Stimulated activated CD8-positive, alpha-beta memory T cell treated with anti-CD3 and anti-CD28 coated beads, Interleukin-15, amount 100 ng/mL, for 48 hours (primary cell): ENCODE measurements at regions not wholly inside any gene's neighbourhood (a gene's known extent, or its start where the extent isn't known, plus 50 kb on each side); places are given as distances from the start of the nearest gene placed in this dataset.
"Not testable (repeated sequence)": the region's sequence is repeated elsewhere in the genome, so short reads cannot be mapped to it uniquely, and the experiment has no call there.

ENCODE experiments used
- DNase-seq, 2 donors: peaks; one replicate each; pipeline ENCODE4 v3.0.0-alpha.2; 2020; ENCODE audit warnings: low read depth in 2 of 2

DNA sequence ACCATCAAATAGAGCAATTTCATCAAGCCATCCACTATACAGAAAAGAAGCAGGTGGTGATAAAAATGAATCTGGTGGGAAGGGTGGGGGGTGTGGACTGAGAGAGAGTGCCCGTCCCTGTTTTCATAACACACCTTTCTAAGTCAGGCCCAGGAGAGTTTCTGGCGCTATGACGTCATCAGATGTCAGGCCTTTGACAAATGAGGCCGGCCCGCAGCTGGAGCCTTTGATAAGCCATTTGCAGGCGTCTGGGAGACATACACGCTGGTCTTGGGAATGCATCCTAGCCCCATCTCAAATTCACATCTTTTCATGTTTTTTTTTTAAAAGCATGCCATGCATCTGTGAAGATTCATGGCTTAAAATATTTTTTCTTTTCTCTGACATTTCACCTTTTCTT is 404.5 kb downstream of the BCOR start:
- no peak for DNase-seq

DNA sequence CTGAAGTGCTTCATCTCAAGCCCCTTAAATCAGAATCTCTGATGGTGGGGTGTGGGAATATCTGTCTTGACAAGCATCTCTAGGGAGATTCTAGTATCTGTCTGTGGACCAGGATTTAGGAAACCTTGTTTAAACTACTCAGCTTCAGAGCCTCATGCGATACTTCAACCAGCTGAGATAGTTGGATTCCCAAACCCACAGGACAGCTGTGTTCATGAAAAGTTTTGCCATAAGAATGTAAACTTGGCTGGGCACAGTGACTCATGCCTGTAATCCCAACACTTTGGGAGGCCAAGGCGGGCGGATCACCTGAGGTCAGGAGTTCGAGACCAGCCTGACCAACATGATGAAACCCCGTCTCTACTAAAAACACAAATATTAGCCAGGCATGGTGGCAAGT is 395.1 kb downstream of the BCOR start:
- not testable (repeated sequence) for DNase-seq

DNA sequence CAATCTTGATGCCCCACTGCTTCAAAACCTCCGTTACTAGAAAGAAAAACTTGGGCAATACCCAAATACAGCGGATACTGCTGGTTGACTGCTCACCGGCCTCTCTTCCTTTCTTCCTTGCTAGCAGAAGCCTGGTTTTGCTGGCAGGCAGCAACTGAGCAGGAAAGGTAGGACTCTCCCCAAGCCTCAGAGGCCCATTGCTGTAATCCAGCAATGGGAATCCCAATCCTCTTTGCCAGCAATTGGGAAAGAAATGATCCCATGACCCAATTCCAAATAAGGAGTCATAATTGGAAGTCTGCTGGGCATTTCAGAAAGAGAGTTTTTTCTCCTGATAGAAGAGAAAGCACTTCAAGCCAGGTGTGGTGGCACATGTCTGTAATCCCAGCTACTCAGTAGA is 394.5 kb downstream of the BCOR start:
- DNase-seq, result no peak

DNA sequence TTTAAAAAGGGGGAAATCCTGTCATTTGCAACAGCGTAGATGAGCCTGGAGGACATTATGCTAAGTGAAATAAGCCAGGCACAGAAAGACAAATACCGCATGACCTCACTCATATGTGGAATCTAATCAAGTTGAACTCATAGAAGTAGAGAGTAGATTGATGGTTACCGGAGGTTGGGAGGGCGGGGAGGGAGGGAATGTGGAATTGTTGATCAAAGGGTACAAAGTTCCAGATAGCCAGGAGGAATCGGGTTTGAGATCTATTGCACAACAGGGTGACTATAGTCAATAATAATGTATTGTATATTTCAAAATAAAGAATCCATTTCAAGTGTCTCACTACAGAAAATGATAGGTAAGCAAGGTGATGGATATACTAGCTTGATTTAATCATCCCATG is 393.2 kb downstream of the BCOR start:
- no peak for DNase-seq

DNA sequence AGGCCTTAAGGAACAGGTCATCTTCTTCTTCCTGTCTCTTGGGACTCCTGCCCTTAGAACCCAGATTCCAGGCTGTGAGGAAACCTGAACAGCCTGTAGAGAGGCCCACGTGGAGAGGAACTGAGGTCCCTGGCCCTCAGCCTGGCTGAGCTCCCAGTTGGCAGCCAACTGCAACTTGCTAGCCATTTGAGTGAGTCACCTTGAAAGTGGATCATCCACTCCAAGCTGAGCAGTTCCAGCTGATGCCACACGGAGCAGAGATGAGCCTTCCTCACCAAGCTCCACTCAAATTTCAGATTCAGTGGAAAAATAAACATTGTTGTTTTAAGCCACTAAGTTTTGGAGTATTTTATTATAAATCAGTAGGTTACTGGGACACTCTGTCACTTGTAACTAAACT is 392.5 kb downstream of the BCOR start:
- DNase-seq, result no peak

DNA sequence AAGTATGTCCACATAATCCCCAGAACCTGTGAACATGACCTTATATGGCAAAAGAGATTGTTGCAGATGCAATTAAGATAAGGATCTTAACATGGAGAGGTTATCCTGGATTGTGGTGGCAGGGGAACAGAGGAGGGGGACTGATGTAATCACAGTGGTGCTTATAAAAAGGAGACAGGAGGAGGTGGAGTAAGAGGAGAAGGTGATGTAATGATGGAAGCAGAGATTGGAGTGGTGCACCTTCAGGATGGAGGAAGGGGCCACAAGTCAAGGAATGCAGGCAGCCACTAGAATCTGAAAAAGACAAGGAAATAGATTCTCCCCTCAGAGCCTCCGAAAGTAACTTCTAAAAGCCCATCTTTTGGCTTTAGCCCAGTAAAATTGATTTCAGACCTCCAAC is 388.4 kb downstream of the BCOR start:
- no peak for DNase-seq

DNA sequence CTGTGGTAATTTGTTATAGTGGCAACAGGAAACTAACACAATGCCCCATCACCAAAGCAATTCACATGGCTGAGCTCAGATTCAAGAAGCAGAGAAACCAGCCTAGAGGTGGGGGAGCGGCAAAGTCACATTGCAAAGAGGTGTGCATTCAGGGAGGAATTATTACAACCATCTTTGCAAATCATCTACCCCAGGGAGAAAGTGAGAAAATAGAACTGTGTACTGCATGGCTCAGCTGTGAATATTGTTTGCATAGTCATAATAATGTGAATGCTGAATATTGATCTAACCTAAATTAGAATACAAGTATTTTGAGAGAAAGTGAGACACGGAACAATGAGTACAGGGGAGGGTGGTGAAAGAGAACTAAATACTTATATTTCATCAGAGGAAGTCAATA is 387.9 kb downstream of the BCOR start:
- DNase-seq, result no peak

DNA sequence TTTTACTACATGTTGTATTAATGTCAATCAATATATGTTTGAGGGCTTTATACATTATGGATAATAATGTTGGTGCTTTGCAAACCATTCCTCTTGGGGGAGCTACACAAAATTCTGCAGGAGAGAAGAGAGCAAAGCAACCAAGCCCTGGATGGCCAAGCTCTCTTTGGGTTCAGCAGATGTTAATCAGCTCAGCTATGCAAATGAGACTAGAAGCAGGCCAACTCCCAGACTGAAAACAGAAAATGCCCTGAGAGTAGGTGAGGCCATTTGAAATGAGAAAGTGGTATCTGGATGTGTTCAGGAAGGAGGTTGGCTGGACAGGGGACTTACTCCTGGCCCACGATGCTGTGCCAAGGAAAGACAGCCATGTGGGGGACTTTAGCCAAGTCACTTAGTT is 387.0 kb downstream of the BCOR start:
- no peak for DNase-seq

DNA sequence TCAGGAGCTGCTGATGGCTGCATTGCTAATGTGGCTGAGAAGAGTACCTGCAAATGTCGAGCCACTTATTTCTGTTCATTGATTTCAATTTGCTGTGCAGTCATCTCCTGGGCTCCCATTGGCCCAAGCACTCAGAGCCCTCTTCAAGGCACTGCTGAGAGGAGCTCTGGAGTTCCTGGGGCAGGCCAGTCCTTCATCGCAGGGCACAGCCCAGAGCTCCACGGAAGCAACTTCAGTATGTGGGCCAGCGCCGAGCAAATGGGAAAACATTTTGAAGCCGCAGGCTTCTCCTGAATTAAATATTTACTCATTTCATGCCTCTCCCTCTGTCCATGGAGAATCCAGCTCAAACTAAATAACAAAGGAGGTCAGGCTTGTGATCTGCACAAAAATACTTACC is 383.3 kb downstream of the BCOR start:
- DNase-seq, result no peak

DNA sequence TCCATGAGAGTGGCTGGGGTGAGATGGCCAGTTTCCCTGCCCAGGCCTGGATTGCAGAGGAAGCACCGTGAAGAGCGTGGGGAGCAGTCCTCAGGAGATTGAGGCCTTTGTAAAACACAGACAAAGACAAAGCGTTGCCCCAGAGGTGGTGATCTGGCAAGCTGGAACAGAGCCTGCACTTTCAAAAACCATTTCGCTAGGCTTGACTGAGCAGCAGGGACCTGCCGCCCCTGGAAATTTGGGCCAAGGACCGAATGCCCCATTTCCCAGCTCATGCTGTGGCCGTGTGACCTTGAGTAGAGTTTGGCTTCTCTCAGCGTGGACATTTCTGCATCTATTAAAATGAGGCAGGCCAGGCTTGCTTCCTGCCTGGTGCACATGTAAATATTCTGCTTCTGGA is 381.4 kb downstream of the BCOR start:
- DNase-seq, result no peak

DNA sequence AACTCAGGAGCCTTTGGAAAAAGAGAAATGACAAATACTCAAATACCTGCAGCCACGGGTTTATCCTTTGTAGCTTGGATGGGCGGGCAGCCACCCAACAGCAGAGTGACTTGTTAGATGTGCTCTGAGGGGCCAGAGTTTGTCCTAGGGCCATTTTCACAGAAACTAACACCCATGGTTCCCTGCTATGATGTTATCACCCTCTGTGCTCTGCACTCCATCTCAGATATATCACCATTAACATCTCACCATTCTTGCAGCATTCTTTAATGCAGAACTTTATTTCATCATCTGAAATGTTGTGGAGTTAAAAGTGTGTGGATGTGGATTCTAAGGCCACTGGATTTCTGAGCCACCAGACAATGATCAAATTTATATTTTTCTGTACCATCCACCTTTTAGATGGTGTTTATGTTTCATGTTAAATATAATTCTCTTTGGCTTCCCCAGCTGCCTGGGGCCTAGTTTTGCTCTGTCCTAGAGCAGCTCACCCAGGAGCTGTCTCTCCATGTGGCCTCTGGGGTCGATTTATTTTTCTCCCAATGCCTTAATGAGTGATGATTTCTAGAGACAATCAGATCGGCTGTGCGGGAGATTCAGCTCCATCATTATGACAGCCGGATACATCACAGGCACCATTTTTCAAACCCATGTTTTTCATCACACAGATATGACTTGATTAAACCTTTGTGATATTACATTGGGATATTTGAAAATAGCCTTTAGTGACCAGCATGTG is 380.8 kb downstream of the BCOR start:
- DNase-seq, result no peak

DNA sequence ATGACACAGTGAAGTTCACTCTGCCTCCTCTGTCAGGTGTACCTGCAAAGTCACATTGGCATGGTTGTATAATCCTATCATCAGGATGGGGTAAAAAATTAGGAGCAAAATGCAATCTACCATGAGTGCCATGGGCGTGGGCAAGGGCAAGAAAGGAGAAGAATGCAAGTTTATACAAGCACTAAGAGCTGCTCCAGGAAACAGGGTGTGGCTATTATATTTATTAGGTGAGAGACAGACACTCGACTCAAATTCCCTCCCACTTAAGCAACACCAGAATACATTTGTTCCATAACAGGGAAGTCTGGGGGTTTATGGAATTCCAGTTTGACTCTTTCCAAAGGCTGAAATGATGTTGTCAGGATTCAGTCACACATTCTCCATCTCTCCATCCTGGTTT is 378.8 kb downstream of the BCOR start:
- no peak for DNase-seq

DNA sequence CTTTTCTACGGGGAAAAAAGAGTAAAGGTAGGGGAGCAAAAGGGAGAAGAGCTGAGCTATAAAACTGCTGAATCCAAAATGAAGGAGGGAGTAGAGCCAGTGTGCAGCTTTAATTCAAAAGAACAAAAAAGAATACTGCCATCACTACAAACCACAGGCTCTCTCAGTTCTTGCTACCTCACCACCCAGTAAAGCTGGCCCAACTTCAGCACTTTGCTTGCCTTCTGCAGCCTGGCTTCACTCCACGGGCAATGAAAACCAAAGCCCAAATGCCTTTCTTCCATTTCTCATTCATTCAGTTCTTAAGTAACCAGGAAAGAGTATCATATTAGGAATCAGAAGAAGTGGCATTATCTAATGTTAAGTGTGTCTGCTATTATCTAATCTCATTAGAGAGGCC is 376.8 kb downstream of the BCOR start:
- no peak for DNase-seq

DNA sequence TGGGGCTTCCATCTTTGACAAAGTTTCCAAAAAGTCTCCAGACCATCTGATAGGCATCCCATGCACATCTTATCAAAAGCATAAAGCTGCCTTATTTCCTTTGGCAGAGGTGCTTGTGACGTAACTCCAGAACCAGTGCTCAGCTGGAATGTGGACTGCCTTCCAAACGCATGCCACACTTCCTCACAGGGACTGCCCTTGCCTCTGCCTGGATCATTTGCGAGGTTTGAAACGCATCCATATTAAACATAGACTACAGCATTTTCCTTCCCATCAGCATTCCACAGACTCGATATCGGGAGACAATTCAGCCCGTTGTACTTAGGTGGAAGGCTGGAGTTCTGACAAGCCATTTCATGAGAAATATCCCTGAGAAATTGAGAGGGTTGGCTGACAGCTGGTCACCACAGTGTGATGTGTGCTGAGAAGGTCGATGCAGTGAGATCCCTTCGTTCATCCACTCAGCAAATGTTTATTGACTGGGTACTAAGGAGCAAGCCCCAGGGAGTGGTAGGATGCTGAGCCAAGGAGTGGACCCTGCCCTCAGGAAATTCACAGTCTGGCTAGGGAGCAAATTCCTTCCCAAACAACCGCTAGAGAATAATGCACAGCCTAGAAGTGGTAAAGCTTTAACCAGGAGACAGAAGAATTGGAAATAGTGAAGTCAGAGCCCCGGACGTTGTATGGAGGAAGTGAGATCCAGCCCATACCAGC is 376.0 kb downstream of the BCOR start:
- DNase-seq, result no peak

DNA sequence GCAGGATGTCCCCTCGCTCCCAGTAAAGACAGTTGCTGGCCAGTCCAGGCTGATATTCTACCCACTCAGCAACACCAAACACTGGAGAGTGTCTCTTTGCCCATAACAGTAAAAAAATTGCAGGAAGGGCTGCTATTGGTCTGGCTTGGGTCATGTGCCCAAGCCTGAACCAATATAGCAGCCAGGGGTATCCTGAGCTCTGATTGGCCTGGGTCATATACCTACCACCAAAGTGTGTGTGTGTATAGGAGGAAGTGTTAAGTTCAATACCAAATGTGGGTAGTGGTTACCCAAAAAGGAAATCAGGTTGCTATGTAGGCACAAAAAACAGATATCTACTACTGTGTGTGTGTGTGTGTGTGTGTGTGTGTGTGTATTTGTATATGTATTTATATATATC is 373.2 kb downstream of the BCOR start:
- no peak for DNase-seq

DNA sequence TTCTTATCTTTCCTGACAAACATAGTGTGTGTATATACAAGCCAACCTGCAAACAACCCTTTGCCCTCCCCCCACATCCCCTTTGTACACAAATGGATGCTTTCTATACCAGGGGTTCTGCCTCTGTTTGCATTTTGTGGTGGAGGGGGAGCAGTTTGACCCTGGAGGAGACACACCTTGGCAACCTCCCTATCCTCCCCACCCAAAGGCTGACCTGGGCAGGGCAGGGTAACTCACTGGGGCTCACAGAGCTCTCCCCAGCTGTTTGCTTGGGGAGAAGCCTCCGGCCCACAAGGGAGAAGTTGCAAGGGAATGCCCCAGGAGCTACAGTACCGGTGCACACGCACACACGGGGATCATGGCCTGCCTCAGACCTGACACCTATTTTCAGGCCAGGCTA is 372.6 kb downstream of the BCOR start:
- no peak for DNase-seq

DNA sequence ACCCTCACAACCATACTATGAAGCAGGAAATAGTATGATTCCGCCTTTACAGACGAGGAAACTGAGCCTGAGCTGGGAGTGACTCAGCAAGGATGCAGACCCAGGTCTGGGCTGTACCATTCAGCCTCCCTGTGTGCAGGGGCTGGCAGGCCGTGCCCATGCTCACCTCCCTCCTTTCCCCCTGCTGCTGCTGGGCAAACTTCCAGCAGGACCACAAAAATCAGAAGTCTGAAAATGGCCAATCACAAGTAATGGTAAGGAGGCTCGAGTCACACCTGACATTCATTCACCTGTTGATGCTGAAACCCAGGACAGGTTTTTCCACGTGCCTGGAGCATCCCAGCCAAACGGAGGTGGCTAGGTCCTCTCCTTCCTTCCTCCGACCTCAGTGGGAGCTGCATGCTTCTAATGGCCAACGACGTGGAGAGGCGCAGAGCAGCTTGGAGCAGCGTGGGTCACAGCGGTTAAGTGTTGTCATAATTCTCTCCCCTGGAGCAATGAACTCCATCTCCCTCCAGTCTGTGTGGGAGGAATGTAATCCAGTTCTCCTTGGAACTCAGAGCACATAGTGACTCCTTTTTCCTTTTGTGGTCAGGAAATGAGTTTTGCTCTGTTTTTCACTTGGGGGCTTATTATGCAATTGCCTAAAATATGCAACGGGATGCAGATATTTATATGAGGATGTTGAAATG is 371.7 kb downstream of the BCOR start:
- DNase-seq, result no peak

DNA sequence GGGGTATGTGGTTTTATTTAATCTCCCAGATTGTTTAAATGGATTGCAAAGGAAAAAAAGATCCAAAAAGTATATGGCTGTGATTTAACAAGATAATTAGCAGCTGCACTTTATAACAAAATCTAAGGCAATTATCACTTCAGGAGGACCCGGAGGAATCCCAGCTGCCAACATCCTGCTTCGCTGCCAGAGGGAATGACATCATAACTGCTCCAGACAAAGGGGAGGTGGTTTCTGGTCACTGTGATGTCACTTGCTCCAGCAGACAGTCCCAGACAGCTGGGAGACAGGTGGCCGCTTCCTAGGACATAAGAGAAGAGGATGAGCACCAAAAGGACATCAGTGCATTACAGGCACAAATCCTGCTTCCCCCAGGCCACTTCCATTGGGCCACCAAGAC is 371.0 kb downstream of the BCOR start:
- no peak for DNase-seq

DNA sequence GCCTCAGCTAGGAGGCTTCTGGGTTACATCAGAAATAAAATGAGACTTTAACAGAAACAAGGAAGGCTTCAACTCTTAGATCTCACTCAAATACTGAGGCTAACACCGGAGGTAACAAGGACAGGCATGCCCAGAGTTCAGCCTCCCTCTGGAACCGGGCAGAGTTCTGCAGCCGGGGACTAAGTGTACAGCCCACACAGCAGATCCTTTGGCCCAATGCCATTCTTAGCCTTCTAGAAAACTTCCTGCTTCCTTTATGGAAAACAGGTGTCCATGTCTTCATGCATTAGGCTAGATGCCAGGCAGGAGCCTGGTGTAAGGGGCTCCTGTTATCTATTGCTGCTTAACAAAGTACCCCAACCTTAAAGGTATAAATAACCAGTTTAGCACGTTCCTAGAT is 369.7 kb downstream of the BCOR start:
- DNase-seq, result no peak

DNA sequence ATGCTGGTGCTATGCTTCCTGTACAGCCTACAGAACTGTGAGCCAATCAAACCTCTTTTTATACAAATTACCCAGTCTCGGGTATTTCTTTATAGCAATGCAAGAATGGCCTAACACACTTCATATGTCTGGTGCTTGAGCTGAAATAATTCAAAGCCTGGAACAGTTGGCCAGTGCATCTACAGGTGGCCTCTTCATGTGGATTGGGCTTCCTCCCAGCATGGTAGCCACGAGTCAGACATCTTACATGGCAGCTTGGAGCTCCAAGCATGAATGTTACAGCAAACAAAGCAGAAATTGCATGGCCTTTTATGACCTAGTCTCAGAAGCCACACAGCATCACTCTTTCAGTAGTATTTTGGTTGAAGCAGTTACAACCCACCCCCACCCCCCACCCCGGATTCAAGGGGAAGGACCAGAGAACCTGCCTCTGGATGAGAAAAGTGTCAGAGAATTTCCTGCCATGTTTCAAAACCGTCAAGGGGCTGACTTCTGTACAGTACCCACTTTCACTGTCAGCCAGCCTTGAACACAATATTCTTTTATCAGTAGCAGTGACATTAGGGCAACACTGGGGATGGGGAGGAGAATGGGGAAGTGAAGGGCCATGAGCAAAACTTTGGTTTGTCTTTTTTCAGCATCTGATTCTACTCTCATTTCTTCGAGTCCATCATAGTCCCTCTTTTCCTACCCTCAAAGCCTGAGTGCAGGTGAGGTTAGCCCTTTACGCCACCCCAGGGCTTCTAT is 368.7 kb downstream of the BCOR start:
- no peak for DNase-seq

DNA sequence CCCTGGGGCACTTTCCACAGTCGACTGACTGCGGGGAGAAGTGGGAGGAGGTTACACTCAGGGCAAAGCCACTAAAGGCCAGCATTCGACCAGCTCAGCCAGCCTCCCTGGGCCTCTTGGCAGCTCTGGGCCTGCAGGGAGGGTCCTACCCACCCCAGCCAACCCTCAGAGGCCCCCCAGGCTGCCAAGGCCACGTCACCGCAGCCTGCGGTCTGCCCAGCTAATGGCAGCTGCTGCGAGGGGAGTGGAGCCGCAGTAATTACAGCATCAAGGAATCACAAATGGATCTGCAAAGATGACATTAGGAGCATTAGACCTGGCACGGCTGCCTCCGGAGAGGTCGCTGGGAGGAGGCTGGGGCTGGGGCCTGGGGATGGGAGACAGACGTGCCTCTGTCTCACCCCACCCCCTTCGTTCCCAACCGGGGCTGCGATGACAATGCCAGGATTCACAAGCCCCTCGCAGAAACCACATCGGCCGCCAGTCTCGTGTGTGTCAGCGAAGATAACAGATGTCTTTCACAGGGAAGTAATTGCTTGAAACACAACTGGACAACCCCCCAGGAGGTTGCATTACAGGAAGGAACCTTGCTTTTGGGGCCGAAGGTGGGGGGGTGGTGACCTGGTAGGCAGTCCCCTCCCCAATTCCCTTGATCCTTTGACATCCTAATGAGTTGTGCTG is 367.6 kb downstream of the BCOR start:
- no peak for DNase-seq
